ENCODE measurements at regions not wholly inside any gene's neighbourhood (a gene's known extent, or its start where the extent isn't known, plus 50 kb on each side); places are given as distances from the start of the nearest gene placed in this dataset.
"Not testable (repeated sequence)": the region's sequence is repeated elsewhere in the genome, so short reads cannot be mapped to it uniquely, and the experiment has no call there.

DNA sequence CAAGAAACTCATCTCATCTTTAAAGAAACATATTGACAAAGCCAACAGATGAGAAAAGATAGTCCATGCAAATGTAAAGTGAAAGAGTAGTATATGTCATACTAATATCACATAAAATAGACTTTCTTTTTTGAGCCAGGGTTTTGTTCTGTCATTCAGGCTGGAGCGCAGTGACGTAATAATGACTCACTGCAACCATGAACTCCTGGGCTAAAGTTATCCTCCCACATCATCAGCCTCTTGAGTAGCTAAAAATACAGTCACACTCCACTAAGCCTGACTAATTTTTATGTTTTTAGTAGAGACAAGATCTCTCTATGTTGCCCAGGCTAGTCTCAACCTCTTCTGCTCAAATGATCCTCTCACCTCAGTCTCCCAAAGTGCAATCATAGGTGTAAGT is 51.8 kb upstream of the TRAM1L1 start:
- ATAC-seq, result peak; percentile 59; the same call in 1 of the 2 replicates
- H3K27ac ChIP-seq (ENCODE audit: low read depth, low read length), result no peak overlapping the region
- RAD21 ChIA-PET (ENCODE audit: low non-redundant PET in 1 of 2, low total read pairs in 2 of 2, uncharacterized antibody in 2 of 2, unreplicated experiment in 2 of 2), result no interaction called here

DNA sequence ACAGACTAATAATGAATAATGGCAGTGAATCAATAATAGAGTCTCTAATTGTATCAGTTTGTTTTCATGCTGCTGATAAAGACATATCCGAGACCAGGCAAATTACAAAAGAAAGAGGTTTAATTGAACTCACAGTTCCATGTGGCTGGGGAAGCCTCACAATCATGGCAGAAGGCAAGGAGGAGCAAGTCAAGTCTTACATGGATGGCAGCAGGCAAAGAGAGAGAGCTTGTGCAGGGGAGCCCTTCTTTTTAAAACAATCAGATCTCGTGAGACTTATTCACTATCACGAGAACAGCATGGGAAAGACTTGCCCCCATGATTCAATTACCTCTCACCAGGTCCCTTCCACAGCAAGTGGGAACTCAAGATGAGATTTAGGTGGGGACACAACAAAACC is 53.4 kb upstream of the TRAM1L1 start:
- ATAC-seq; BruUV-seq (replicated peaks); H3K9me3 ChIP-seq (ENCODE audit: control insufficient read depth in 1 of 2, insufficient read depth in 1 of 2, low read depth in 1 of 2, low read length in 2 of 2); DNase-seq (ENCODE audit: low read depth, low spot score); H4K20me1 ChIP-seq (ENCODE audit: insufficient read depth); H3K79me2 ChIP-seq (ENCODE audit: insufficient read depth, low read length); H3K9me2 ChIP-seq (ENCODE audit: insufficient read depth); RAD21 ChIA-PET (ENCODE audit: low non-redundant PET in 1 of 2, low total read pairs in 2 of 2, uncharacterized antibody in 2 of 2, unreplicated experiment in 2 of 2); POLR2A ChIA-PET; H3K4me3 ChIP-seq (replicated peaks in 1 of 2; ENCODE audit: low read depth in 1 of 2, low read length in 2 of 2); H3K36me3 ChIP-seq (ENCODE audit: control insufficient read depth in 1 of 2, insufficient read depth in 2 of 2, low read length in 2 of 2); H3K9ac ChIP-seq (ENCODE audit: low read length); H3K27ac ChIP-seq (ENCODE audit: low read depth, low read length); H2AFZ ChIP-seq (ENCODE audit: low read depth, low read length, poor library complexity, severe bottlenecking); H3K27me3 ChIP-seq (ENCODE audit: insufficient read depth, low read length); CTCF ChIA-PET; H3K4me2 ChIP-seq (ENCODE audit: low read length): not testable (repeated sequence)
- H3K4me1 ChIP-seq (ENCODE audit: control insufficient read depth in 1 of 2, insufficient read depth in 2 of 2, low read length in 2 of 2), result peaks cover 0 to 25% of the 10 kb centered on the region in 2 experiments; a peak in 2 of 4 replicates
- intact Hi-C loops (cut with micrococcal nuclease), result loop anchor here (10.0 kb wide), 1 partner anchor 556 kb away; no protein-coding TSS in a partner anchor

More for the DNA sequence above, 51.8 kb upstream of the TRAM1L1 start:
- ChIA-PET POLR2A (no interaction called here), CTCF (no interaction called here)
- Histone ChIP-seq H2AFZ (ENCODE audit: low read depth, low read length, poor library complexity, severe bottlenecking) (no peak overlapping the region), H3K4me1 (ENCODE audit: control insufficient read depth in 1 of 2, insufficient read depth in 2 of 2, low read length in 2 of 2) (peaks cover 0 to 25% of the 10 kb centered on the region in 2 experiments; a peak in 2 of 4 replicates), H3K27me3 (ENCODE audit: insufficient read depth, low read length) (no peaks in the 10 kb centered on the region), H3K4me3 (replicated peaks in 1 of 2; ENCODE audit: low read depth in 1 of 2, low read length in 2 of 2) (no peak overlapping the region), H4K20me1 (ENCODE audit: insufficient read depth) (no peaks in the 10 kb centered on the region), H3K36me3 (ENCODE audit: control insufficient read depth in 1 of 2, insufficient read depth in 2 of 2, low read length in 2 of 2) (no peaks in the 10 kb centered on the region), H3K9me2 (ENCODE audit: insufficient read depth) (no peaks in the 10 kb centered on the region), H3K79me2 (ENCODE audit: insufficient read depth, low read length) (no peaks in the 10 kb centered on the region), H3K4me2 (ENCODE audit: low read length) (peak overlapping the region; percentile 35), H3K9ac (ENCODE audit: low read length) (no peak overlapping the region), H3K9me3 (ENCODE audit: control insufficient read depth in 1 of 2, insufficient read depth in 1 of 2, low read depth in 1 of 2, low read length in 2 of 2) (no peaks in the 10 kb centered on the region)
- no TSS peak for BruUV-seq (replicated peaks)
- intact Hi-C loops (cut with micrococcal nuclease), result loop anchor here (10.0 kb wide), 1 partner anchor 558 kb away; no protein-coding TSS in a partner anchor
- TF ChIP-seq FOSL1 (IDR thresholded peaks at IDR 0.05; ENCODE audit: low read depth), result peak; percentile 74
- no peak for TF ChIP-seq SIN3A (IDR thresholded peaks at IDR 0.05; ENCODE audit: low read depth)
- no peak for TF ChIP-seq YY1 (IDR thresholded peaks at IDR 0.05; ENCODE audit: extremely low read depth, insufficient replicate concordance, low read depth, low read length)
- TF ChIP-seq POLR2AphosphoS5 (IDR thresholded peaks at IDR 0.05; ENCODE audit: low read depth, low read length), result no peak
- TF ChIP-seq, protein P1, sequence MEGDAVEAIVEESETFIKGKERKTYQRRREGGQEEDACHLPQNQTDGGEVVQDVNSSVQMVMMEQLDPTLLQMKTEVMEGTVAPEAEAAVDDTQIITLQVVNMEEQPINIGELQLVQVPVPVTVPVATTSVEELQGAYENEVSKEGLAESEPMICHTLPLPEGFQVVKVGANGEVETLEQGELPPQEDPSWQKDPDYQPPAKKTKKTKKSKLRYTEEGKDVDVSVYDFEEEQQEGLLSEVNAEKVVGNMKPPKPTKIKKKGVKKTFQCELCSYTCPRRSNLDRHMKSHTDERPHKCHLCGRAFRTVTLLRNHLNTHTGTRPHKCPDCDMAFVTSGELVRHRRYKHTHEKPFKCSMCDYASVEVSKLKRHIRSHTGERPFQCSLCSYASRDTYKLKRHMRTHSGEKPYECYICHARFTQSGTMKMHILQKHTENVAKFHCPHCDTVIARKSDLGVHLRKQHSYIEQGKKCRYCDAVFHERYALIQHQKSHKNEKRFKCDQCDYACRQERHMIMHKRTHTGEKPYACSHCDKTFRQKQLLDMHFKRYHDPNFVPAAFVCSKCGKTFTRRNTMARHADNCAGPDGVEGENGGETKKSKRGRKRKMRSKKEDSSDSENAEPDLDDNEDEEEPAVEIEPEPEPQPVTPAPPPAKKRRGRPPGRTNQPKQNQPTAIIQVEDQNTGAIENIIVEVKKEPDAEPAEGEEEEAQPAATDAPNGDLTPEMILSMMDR (IDR thresholded peaks at IDR 0.05 in 2 of 3, conservative IDR thresholded peaks at IDR 0.05 in 1 of 3; ENCODE audit: borderline replicate concordance in 1 of 3, insufficient read depth in 1 of 3, low read depth in 2 of 3, low read length in 2 of 3), result no peak
- TF ChIP-seq CEBPB (IDR thresholded peaks at IDR 0.05; ENCODE audit: low read depth), result peak; percentile 50
- TF ChIP-seq POLR2A (IDR thresholded peaks at IDR 0.05; ENCODE audit: borderline replicate concordance, extremely low read depth, insufficient read depth, insufficient read length), result no peak
- TF ChIP-seq SP1 (IDR thresholded peaks at IDR 0.05; ENCODE audit: low read depth), result peak; percentile 26; the same call in 1 of the 2 replicates
- peak; percentile 49; the same call in 1 of the 2 replicates for TF ChIP-seq JUND (IDR thresholded peaks at IDR 0.05)
- TF ChIP-seq, protein P2, sequence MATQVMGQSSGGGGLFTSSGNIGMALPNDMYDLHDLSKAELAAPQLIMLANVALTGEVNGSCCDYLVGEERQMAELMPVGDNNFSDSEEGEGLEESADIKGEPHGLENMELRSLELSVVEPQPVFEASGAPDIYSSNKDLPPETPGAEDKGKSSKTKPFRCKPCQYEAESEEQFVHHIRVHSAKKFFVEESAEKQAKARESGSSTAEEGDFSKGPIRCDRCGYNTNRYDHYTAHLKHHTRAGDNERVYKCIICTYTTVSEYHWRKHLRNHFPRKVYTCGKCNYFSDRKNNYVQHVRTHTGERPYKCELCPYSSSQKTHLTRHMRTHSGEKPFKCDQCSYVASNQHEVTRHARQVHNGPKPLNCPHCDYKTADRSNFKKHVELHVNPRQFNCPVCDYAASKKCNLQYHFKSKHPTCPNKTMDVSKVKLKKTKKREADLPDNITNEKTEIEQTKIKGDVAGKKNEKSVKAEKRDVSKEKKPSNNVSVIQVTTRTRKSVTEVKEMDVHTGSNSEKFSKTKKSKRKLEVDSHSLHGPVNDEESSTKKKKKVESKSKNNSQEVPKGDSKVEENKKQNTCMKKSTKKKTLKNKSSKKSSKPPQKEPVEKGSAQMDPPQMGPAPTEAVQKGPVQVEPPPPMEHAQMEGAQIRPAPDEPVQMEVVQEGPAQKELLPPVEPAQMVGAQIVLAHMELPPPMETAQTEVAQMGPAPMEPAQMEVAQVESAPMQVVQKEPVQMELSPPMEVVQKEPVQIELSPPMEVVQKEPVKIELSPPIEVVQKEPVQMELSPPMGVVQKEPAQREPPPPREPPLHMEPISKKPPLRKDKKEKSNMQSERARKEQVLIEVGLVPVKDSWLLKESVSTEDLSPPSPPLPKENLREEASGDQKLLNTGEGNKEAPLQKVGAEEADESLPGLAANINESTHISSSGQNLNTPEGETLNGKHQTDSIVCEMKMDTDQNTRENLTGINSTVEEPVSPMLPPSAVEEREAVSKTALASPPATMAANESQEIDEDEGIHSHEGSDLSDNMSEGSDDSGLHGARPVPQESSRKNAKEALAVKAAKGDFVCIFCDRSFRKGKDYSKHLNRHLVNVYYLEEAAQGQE (IDR thresholded peaks at IDR 0.05; ENCODE audit: low read depth), result no peak
- TF ChIP-seq RAD21 (IDR thresholded peaks at IDR 0.05; ENCODE audit: low read depth), result no peak; the same call in 1 of the 2 replicates
- TF ChIP-seq EZH2 (IDR thresholded peaks at IDR 0.05), result no peak
- TF ChIP-seq, protein P3, sequence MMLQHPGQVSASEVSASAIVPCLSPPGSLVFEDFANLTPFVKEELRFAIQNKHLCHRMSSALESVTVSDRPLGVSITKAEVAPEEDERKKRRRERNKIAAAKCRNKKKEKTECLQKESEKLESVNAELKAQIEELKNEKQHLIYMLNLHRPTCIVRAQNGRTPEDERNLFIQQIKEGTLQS (IDR thresholded peaks at IDR 0.05), result peak; percentile 25; the same call in 1 of the 2 replicates
- no peak for TF ChIP-seq ZNF274 (IDR thresholded peaks at IDR 0.05; ENCODE audit: low read depth, low read length)
- TF ChIP-seq, protein P4, sequence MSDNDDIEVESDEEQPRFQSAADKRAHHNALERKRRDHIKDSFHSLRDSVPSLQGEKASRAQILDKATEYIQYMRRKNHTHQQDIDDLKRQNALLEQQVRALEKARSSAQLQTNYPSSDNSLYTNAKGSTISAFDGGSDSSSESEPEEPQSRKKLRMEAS (IDR thresholded peaks at IDR 0.05), result no peak
- DNase-seq (ENCODE audit: low read depth, low spot score), result peak; percentile 50

Data from HCT116 (cell line).